ENCODE measurements at regions not wholly inside any gene's neighbourhood (a gene's known extent, or its start where the extent isn't known, plus 50 kb on each side); places are given as distances from the start of the nearest gene placed in this dataset.

DNA sequence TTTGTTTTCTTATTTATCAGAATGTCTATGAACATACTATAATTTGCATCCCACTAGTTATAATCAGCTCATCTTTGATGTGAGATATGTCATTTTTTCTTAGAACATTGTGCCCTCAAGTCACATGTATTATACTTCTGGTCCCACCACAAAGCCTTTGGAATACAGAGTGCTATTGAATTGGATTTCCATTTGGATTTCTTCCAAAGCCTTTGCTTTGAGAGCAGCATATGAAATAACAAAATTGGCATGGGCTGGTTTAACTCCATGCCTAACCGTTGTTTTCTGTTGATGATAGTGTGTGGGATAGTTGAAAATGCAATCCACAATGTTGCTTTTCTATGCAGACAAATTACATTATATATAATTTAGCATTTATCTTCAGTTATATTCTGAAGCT lies 284.5 kb upstream of the PLSCR5 start:
- H3K27ac ChIP-seq (ENCODE audit: low read depth), result no peak overlapping the region
- H3K4me3 Mint-ChIP-seq, result no peak overlapping the region

DNA sequence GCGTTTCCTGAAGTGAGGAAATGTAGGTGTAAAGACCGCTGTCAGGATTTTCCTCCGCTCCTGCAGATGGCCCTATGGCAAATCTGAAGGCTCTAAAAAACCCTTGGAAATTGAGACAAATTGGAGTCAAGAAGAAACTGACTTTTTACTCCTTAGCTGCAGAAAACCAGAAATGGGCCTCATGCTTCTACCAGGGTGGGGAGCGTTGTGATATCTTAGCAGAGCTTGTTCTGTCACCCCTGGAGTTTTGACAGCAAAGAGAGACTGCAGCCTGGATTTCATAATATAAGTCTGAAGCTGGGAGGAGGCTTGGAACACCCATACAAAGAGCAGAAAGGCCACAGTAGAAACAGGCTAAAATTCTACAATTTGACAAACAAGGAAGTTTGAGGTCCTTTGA lies 283.0 kb upstream of the PLSCR5 start:
- Histone ChIP-seq H3K36me3 (ENCODE audit: insufficient read depth) (no peaks in the 10 kb centered on the region), H3K4me2 (no peak overlapping the region), H3K4me3 (no peak overlapping the region), H3K9me2 (ENCODE audit: insufficient read depth) (no peaks in the 10 kb centered on the region), H2AFZ (no peak overlapping the region), H4K20me1 (replicated peaks; ENCODE audit: insufficient read depth) (no peaks in the 10 kb centered on the region), H3K27ac (ENCODE audit: low read depth) (no peak overlapping the region), H3K27me3 (ENCODE audit: insufficient read depth) (no peaks in the 10 kb centered on the region), H3F3A (replicated peaks; ENCODE audit: low read depth) (no peaks in the 10 kb centered on the region), H3K79me2 (replicated peaks; ENCODE audit: insufficient read depth) (no peaks in the 10 kb centered on the region), H3K4me1 (ENCODE audit: insufficient read depth) (no peaks in the 10 kb centered on the region)
- H3K9me3 Mint-ChIP-seq, result no peaks in the 10 kb centered on the region
- no peaks in the 10 kb centered on the region for H3K36me3 Mint-ChIP-seq (ENCODE audit: low read depth)
- TF ChIP-seq ETS1 (IDR thresholded peaks at IDR 0.05) (no peak), JUNB (IDR thresholded peaks at IDR 0.05; ENCODE audit: unreplicated experiment) (no peak), STAT1 (IDR thresholded peaks at IDR 0.05; ENCODE audit: unreplicated experiment) (no peak), ZNF114 (CRISPR knock-in tag; IDR thresholded peaks at IDR 0.05) (no peak), CTCF (conservative IDR thresholded peaks at IDR 0.05; ENCODE audit: low read depth in 2 of 2) (no peak), POLR2AphosphoS5 (IDR thresholded peaks at IDR 0.05; ENCODE audit: low read depth) (no peak)
- H3K27ac Mint-ChIP-seq, result no peak overlapping the region
- no peaks in the 10 kb centered on the region for H3K27me3 Mint-ChIP-seq (ENCODE audit: insufficient read depth, low read depth, poor library complexity)
- H3K4me3 Mint-ChIP-seq, result no peak overlapping the region
- DNase-seq (ENCODE audit: low spot score) (no peak), ATAC-seq (no peak)
- peaks cover 6% of the 10 kb centered on the region; the same call in 2 of the 3 replicates for H3K4me1 Mint-ChIP-seq

More for the DNA sequence above, 284.5 kb upstream of the PLSCR5 start:
- Histone ChIP-seq H3K27me3 (ENCODE audit: insufficient read depth) (no peaks in the 10 kb centered on the region), H3K4me2 (no peak overlapping the region), H4K20me1 (replicated peaks; ENCODE audit: insufficient read depth) (no peaks in the 10 kb centered on the region), H3K79me2 (replicated peaks; ENCODE audit: insufficient read depth) (no peaks in the 10 kb centered on the region), H2AFZ (no peak overlapping the region), H3F3A (replicated peaks; ENCODE audit: low read depth) (no peaks in the 10 kb centered on the region), H3K9me2 (ENCODE audit: insufficient read depth) (no peaks in the 10 kb centered on the region), H3K36me3 (ENCODE audit: insufficient read depth) (no peaks in the 10 kb centered on the region), H3K4me1 (ENCODE audit: insufficient read depth) (no peaks in the 10 kb centered on the region), H3K4me3 (no peak overlapping the region)
- Mint-ChIP-seq H3K27me3 (ENCODE audit: insufficient read depth, low read depth, poor library complexity) (no peaks in the 10 kb centered on the region), H3K9me3 (no peaks in the 10 kb centered on the region), H3K27ac (no peak overlapping the region), H3K4me1 (peaks cover 6% of the 10 kb centered on the region; the same call in 2 of the 3 replicates), H3K36me3 (ENCODE audit: low read depth) (no peaks in the 10 kb centered on the region)
- TF ChIP-seq ZNF114 (CRISPR knock-in tag; IDR thresholded peaks at IDR 0.05), result no peak
- no peak for TF ChIP-seq JUNB (IDR thresholded peaks at IDR 0.05; ENCODE audit: unreplicated experiment)
- TF ChIP-seq NANOG (IDR thresholded peaks at IDR 0.05; ENCODE audit: borderline replicate concordance), result no peak
- no peak for DNase-seq (ENCODE audit: low spot score)
- ATAC-seq, result no peak

DNA sequence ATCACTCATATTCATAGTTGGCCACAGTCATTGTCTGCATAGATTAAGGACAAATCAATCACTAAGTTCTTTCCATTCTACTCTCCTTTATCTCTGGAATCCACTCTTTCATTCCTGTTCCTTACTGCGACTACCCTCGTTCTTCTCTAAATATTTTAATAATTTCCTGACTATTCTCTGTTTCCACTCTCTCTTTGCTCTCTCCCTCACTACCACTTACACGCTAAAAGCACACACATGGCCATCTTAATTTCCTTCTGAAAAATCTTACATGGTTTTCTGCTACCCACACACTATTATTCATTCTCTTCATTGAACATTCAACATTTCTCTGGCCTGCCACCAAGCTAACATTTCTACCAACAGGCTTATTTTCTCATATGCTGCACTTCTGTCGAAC lies 279.6 kb upstream of the PLSCR5 start:
- Mint-ChIP-seq H3K9me3 (no peaks in the 10 kb centered on the region), H3K4me3 (no peak overlapping the region), H3K27me3 (ENCODE audit: insufficient read depth, low read depth, poor library complexity) (no peaks in the 10 kb centered on the region), H3K36me3 (ENCODE audit: low read depth) (no peaks in the 10 kb centered on the region), H3K27ac (no peak overlapping the region), H3K4me1 (no peaks in the 10 kb centered on the region)
- TF ChIP-seq CREB1 (CRISPR knock-in tag; IDR thresholded peaks at IDR 0.05; ENCODE audit: low read depth) (no peak), EZH2phosphoT487 (IDR thresholded peaks at IDR 0.05; ENCODE audit: unreplicated experiment) (no peak), REST (IDR thresholded peaks at IDR 0.05; ENCODE audit: unreplicated experiment) (no peak)
- Histone ChIP-seq H2AFZ (no peak overlapping the region), H3K4me1 (ENCODE audit: insufficient read depth) (no peaks in the 10 kb centered on the region), H3K9me2 (ENCODE audit: insufficient read depth) (no peaks in the 10 kb centered on the region), H3K27ac (ENCODE audit: low read depth) (no peak overlapping the region), H3K4me2 (no peak overlapping the region), H4K20me1 (replicated peaks; ENCODE audit: insufficient read depth) (no peaks in the 10 kb centered on the region), H3K79me2 (replicated peaks; ENCODE audit: insufficient read depth) (no peaks in the 10 kb centered on the region), H3K36me3 (ENCODE audit: insufficient read depth) (no peaks in the 10 kb centered on the region), H3K27me3 (ENCODE audit: insufficient read depth) (no peaks in the 10 kb centered on the region), H3K4me3 (no peak overlapping the region), H3F3A (replicated peaks; ENCODE audit: low read depth) (no peaks in the 10 kb centered on the region)
- DNase-seq (ENCODE audit: low spot score) (no peak), ATAC-seq (no peak)
